GM21723 (cell line): ENCODE measurements at regions not wholly inside any gene's neighbourhood (a gene's known extent, or its start where the extent isn't known, plus 50 kb on each side); places are given as distances from the start of the nearest gene placed in this dataset.

Experiments used
- ATAC-seq: cut with Tn5 transposase; IDR thresholded peaks from one replicate; pipeline ENCODE4 v1.9.1; 2021; ENCODE audit warnings: mild to moderate bottlenecking, moderate library complexity; ENCODE audit not compliant: unreplicated experiment

- no peak for ATAC-seq
Observed at GRCh38 chr10:3418041-3418754, 245.6 kb upstream of the PITRM1 start.

- no peak for ATAC-seq
Observed at GRCh38 chr10:3417096-3417495, 244.5 kb upstream of the PITRM1 start.

DNA sequence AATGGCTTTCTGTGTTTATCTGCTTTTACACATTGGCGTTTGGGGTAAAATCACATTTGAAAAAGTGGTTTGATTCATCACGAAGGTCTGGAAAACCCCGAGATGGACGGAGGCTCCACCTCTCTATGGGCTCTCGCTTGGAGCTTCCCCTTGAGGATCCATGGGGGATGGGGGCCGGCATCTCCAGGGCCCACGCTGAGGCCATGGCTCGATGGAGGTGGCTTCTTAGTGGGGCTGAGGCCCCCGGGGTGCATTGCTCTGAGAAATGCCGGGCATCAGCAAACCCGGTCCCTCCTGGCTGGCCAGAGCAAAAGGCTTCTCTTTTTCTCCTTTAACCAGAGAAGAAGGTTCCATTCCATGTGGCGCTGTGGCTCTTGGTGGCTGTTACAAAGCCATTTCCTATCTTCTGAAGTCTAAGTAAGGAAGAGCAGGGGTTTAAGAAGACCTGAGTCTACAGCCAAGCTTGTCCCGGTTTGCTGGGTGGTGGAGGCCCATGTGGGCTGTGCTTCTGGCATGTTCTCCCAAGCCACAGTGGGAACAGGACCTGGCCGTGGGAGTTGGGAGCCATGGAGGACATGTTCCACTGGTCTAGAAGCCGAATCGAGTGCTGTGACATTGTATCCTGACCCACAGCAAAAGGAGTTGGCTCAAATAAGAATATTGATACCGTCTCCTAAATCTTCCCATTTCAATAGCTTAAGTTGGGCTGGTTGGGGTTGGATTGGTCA, 243.5 kb upstream of the PITRM1 start:
- no peak for ATAC-seq

GRCh38 chr10:3415038-3415736, 242.6 kb upstream of the PITRM1 start:
- ATAC-seq, result no peak

- no peak for ATAC-seq
Observed at GRCh38 chr10:3414667-3415023, 242.1 kb upstream of the PITRM1 start.

DNA sequence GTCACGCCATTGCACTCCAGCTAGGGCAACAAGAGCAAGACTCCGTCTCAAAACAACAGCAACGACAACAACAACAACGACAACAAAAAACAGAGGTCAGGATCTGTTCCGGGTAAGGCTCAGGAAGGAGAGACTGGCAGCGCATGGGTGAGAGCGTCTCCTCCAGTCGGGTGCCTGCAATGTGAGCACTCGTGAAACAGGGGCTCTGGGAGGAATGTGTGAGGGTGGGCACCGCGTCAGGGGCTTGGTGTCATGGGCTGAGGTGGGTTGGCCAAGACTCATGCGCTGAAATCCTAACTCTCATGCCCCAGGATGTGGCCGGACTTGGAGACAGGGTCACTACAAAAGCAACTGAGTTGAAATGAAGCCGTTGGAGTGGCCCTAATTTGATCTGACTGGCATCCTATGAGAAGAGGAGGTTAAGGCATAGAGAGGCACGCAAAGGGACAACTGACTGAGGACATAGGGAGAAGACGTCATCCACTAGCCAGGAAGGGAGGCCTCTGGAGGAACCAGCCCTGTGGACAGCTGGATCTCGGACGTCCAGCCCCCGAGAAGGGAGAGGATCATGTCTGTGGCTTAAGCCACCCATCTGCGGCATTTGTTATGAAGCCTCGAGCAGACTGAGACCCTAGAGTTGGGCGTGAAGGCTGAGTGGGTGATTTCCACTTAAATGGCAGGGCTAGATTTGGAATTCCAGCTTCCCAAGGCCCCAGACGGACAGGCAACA, 241.5 kb upstream of the PITRM1 start:
- ATAC-seq, result no peak

GRCh38 chr10:3412646-3413045, 240.1 kb upstream of the PITRM1 start:
- ATAC-seq, result no peak

DNA sequence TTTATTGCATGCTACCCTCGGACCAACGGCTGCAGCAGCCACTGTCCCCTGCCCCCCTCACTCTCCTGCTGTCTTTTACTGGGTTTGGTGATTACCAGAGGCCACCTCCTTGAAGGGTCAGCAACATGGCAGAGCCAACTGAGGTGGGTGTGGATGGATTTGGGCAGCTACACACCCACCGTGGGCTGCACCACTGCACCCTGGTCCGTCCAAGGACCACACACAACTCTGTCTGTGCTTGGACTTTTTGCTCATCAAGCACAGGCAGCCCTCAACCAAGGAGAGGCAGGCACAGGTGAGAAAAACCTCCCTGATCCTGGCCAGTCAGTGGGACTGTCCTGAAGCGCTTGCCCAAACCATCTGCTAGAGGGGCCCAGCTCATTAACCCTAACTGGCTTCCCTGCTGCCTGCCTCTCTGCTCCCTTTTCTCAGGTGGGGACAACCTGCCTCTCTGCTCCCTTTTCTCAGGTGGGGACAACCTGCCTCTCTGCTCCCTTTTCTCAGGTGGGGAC, 239.5 kb upstream of the PITRM1 start:
- ATAC-seq, result no peak

GRCh38 chr10:3411044-3411443, 238.5 kb upstream of the PITRM1 start:
- no peak for ATAC-seq

- no peak for ATAC-seq
Observed at GRCh38 chr10:3409928-3410327, 237.3 kb upstream of the PITRM1 start.

- no peak for ATAC-seq
Observed at GRCh38 chr10:3408603-3409365, 236.2 kb upstream of the PITRM1 start.

DNA sequence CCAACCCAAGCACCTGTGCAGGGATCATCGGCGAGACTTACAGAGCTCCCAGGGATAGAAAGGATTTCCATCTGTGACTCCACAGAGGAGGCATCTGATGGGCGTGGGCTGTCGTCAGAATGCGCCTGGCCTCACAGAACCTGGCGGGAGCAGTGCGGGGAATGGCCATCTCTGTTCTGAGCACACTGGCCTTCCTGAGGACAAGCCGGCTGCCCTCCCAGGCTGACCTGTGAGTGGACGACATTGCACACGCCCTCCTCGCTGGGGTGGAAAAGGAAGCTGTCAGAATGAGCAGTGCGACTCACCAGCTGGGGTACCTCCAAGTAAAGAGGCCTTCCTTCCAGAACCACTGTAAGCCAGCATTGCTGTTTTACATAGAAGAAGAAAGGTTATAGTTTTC, 234.6 kb upstream of the PITRM1 start:
- ATAC-seq, result no peak

GRCh38 chr10:3406556-3406955, 234.0 kb upstream of the PITRM1 start:
- ATAC-seq, result no peak

GRCh38 chr10:3404381-3404780, 231.8 kb upstream of the PITRM1 start:
- no peak for ATAC-seq

- no peak for ATAC-seq
Observed at GRCh38 chr10:3402187-3402751, 229.7 kb upstream of the PITRM1 start.

DNA sequence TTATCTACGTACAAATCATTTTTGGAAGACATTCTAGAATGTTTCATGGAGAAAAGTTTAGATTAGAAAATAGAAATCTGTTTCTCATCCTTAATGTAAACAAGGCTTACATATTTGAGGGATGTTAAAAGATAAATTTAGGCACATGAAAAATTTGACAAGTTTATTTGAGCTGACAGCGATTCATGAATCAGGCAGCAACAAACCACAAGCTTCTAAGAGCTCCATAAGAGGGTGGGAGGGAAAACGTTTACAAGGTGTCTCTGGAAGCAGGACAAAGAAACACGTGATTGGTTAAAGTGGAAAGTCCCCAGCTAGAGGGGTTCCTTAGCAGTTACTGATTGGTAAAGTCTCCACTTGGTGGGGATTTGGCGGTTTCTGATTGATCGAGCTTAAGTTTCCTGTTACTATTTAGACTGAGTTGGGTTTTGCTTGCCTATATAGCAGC, 228.9 kb upstream of the PITRM1 start:
- no peak for ATAC-seq

DNA sequence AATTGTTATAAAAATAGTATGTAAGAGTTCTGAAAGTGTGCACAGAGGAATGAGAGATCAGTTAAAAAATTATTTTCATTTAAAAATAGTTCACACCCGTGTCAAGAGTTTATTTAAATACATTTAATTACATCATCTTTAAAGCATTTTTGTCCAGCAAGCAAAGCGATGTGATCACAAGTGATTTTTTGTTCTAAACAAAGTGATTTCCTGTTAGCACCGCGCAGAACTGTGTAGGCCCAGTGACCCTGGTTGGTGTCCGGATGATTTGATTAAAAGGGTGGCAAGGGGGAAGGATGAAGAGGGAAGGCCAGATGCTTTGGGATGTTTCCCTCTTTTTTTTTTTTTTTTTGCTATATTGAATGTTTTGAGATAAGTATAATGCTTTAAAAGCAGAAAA, 227.8 kb upstream of the PITRM1 start:
- ATAC-seq, result no peak

DNA sequence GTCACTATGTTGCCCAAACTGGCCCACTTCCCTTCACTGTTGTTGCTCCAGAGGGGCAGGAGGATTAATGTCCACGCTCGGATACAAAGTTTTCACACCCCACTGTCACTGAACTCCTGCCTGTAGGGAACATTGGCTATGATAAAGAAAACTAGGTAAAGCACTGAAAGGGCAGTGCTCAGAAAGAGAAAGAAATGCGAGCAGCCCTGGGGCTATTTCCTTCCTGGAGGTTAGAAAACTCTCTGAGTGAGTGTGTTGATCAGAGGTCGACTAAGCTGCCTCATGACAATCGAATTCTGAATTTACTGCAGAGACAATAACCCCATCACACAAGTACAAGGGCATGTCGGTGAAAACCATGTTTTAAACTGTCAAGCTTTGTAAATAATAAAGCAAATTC, 227.2 kb upstream of the PITRM1 start:
- ATAC-seq, result no peak

- no peak for ATAC-seq
Observed at GRCh38 chr10:3398825-3399646, 226.5 kb upstream of the PITRM1 start.
